ENCODE measurements at regions not wholly inside any gene's neighbourhood (a gene's known extent, or its start where the extent isn't known, plus 50 kb on each side); places are given as distances from the start of the nearest gene placed in this dataset.

GRCh38 chr1:14375226-14375625, 223.3 kb upstream of the KAZN start:
- Histone ChIP-seq H4K20me1 (ENCODE audit: control insufficient read depth, insufficient read depth, low read length, poor library complexity, severe bottlenecking) (no peaks in the 10 kb centered on the region), H3K4me1 (ENCODE audit: control insufficient read depth in 2 of 2, insufficient read depth in 2 of 2, low read length in 2 of 2) (no peaks in the 10 kb centered on the region), H2AFZ (ENCODE audit: insufficient read depth, low read depth, low read length, poor library complexity, severe bottlenecking) (no peak overlapping the region), H3K4me2 (replicated peaks; ENCODE audit: low read depth, low read length, poor library complexity, severe bottlenecking) (no peak overlapping the region), H3K9me3 (ENCODE audit: control extremely low read depth in 1 of 3, control insufficient read depth in 2 of 3, insufficient read depth in 1 of 3, low read length in 2 of 3) (peaks cover 0 to 17% (median 6%) of the 10 kb centered on the region in 3 donors), H3K4me3 (ENCODE audit: control extremely low read depth in 1 of 5, extremely low read depth in 1 of 5, insufficient read depth in 1 of 5, low read depth in 2 of 5, low read length in 4 of 5) (no peak overlapping the region), H3K9ac (ENCODE audit: low read length) (no peak overlapping the region), H3K27me3 (replicated peaks in 1 of 4; ENCODE audit: control extremely low read depth in 1 of 4, control insufficient read depth in 3 of 4, insufficient read depth in 4 of 4, low read length in 3 of 4) (no peaks in the 10 kb centered on the region), H3K36me3 (replicated peaks in 1 of 2; ENCODE audit: control extremely low read depth in 1 of 2, control insufficient read depth in 1 of 2, extremely low read depth in 1 of 2, insufficient read depth in 2 of 2, low read length in 1 of 2) (no peaks in the 10 kb centered on the region), H3K27ac (ENCODE audit: low read length in 2 of 2) (no peak overlapping the region), H3K79me2 (ENCODE audit: control insufficient read depth, insufficient read depth, low read length) (no peaks in the 10 kb centered on the region)
- H3K4me1 Mint-ChIP-seq, result no peaks in the 10 kb centered on the region
- ChIA-PET CTCF (no interaction called here), POLR2A (no interaction called here)
- no peak overlapping the region for H3K27ac Mint-ChIP-seq
- DNase-seq (no peak), ATAC-seq (ENCODE audit: low read depth) (no peak)
- no peaks in the 10 kb centered on the region for H3K27me3 Mint-ChIP-seq
- H3K4me3 Mint-ChIP-seq, result no peak overlapping the region
- 40% methylated on average over 1 of the region's 5 CpGs for WGBS (ENCODE audit: insufficient coverage)
- H3K9me3 Mint-ChIP-seq (ENCODE audit: insufficient read depth), result no peaks in the 10 kb centered on the region
- intact Hi-C loops (cut with micrococcal nuclease), result no loop called here
- TF ChIP-seq EZH2 (IDR thresholded peaks at IDR 0.05; ENCODE audit: borderline replicate concordance, insufficient read depth, low read depth, low read length, poor library complexity, severe bottlenecking), result no peak
- TF ChIP-seq, protein P1, sequence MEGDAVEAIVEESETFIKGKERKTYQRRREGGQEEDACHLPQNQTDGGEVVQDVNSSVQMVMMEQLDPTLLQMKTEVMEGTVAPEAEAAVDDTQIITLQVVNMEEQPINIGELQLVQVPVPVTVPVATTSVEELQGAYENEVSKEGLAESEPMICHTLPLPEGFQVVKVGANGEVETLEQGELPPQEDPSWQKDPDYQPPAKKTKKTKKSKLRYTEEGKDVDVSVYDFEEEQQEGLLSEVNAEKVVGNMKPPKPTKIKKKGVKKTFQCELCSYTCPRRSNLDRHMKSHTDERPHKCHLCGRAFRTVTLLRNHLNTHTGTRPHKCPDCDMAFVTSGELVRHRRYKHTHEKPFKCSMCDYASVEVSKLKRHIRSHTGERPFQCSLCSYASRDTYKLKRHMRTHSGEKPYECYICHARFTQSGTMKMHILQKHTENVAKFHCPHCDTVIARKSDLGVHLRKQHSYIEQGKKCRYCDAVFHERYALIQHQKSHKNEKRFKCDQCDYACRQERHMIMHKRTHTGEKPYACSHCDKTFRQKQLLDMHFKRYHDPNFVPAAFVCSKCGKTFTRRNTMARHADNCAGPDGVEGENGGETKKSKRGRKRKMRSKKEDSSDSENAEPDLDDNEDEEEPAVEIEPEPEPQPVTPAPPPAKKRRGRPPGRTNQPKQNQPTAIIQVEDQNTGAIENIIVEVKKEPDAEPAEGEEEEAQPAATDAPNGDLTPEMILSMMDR (IDR thresholded peaks at IDR 0.05), result no peak

DNA sequence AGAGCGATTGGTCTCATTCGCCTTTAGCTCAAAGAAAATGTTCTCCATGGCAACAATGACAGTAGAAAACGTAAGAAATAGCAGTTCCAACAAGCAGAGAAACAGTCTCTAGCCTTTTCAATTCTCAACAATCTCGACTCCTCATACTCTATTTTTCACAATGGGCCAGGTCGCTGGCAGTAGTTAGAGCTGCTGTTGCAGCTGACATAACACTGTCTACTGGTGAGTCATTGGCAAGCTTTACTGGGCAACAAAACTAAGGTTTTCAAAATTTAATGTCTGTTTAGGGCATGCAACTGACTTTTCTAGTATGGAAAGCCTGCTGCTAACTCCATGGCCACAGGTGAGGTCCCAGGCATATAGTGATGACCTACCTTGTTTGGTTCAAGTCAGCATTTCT, 221.1 kb upstream of the KAZN start:
- intact Hi-C loops (cut with micrococcal nuclease), result no loop called here
- Histone ChIP-seq H3K9me3 (ENCODE audit: control extremely low read depth in 1 of 3, control insufficient read depth in 2 of 3, insufficient read depth in 1 of 3, low read length in 2 of 3) (peaks cover 1 to 20% (median 15%) of the 10 kb centered on the region in 3 donors), H3K4me2 (replicated peaks; ENCODE audit: low read depth, low read length, poor library complexity, severe bottlenecking) (no peak overlapping the region), H3K36me3 (replicated peaks in 1 of 2; ENCODE audit: control extremely low read depth in 1 of 2, control insufficient read depth in 1 of 2, extremely low read depth in 1 of 2, insufficient read depth in 2 of 2, low read length in 1 of 2) (no peaks in the 10 kb centered on the region), H2AFZ (ENCODE audit: insufficient read depth, low read depth, low read length, poor library complexity, severe bottlenecking) (no peak overlapping the region), H3K27ac (ENCODE audit: low read length in 2 of 2) (no peak overlapping the region), H3K4me1 (ENCODE audit: control insufficient read depth in 2 of 2, insufficient read depth in 2 of 2, low read length in 2 of 2) (no peaks in the 10 kb centered on the region), H3K27me3 (replicated peaks in 1 of 4; ENCODE audit: control extremely low read depth in 1 of 4, control insufficient read depth in 3 of 4, insufficient read depth in 4 of 4, low read length in 3 of 4) (no peaks in the 10 kb centered on the region), H4K20me1 (ENCODE audit: control insufficient read depth, insufficient read depth, low read length, poor library complexity, severe bottlenecking) (no peaks in the 10 kb centered on the region), H3K9ac (ENCODE audit: low read length) (no peak overlapping the region), H3K79me2 (ENCODE audit: control insufficient read depth, insufficient read depth, low read length) (no peaks in the 10 kb centered on the region), H3K4me3 (ENCODE audit: control extremely low read depth in 1 of 5, extremely low read depth in 1 of 5, insufficient read depth in 1 of 5, low read depth in 2 of 5, low read length in 4 of 5) (no peak overlapping the region)
- ChIA-PET POLR2A (no interaction called here), CTCF (no interaction called here)
- WGBS (ENCODE audit: insufficient coverage), result 86% methylated on average over 4 of the region's 5 CpGs
- no peak overlapping the region for H3K4me3 Mint-ChIP-seq
- DNase-seq (no peak), ATAC-seq (ENCODE audit: low read depth) (no peak)
- no peak overlapping the region for H3K27ac Mint-ChIP-seq
- no peaks in the 10 kb centered on the region for H3K27me3 Mint-ChIP-seq
- H3K9me3 Mint-ChIP-seq (ENCODE audit: insufficient read depth), result peaks cover 11% of the 10 kb centered on the region
- H3K4me1 Mint-ChIP-seq, result no peaks in the 10 kb centered on the region
- TF ChIP-seq, protein P1 (IDR thresholded peaks at IDR 0.05), result no peak

Measured in B cell (primary cell).